ENCODE measurements at regions not wholly inside any gene's neighbourhood (a gene's known extent, or its start where the extent isn't known, plus 50 kb on each side); places are given as distances from the start of the nearest gene placed in this dataset.

GRCh38 chr13:63463782-63464610 is 2048.3 kb upstream of the PCDH20 start:
- Histone ChIP-seq H4K91ac (ENCODE audit: insufficient read depth, low read depth, low read length) (no peak overlapping the region; the same call in 1 of the 2 replicates), H2BK15ac (ENCODE audit: low read depth, low read length) (no peak overlapping the region), H3K23ac (ENCODE audit: low read depth, low read length) (no peak overlapping the region), H3K4me3 (ENCODE audit: insufficient read depth, low read depth, low read length) (no peak overlapping the region), H2AFZ (replicated peaks; ENCODE audit: low read length, poor library complexity) (peak overlapping the region; percentile 14), H2BK120ac (ENCODE audit: low read depth, low read length) (no peak overlapping the region), H4K20me1 (ENCODE audit: insufficient read depth, low read length) (no peaks in the 10 kb centered on the region), H3K9me3 (ENCODE audit: control insufficient read depth, insufficient read depth, low read length) (no peaks in the 10 kb centered on the region), H2BK20ac (ENCODE audit: low read depth, low read length) (no peak overlapping the region), H3K36me3 (ENCODE audit: control insufficient read depth, insufficient read depth, low read length) (no peaks in the 10 kb centered on the region), H3K79me1 (ENCODE audit: low read depth in 1 of 2, low read length in 2 of 2) (no peaks in the 10 kb centered on the region), H2BK5ac (ENCODE audit: low read depth, low read length, poor library complexity, severe bottlenecking) (no peak overlapping the region), H3K18ac (ENCODE audit: low read depth, low read length) (peak overlapping the region; percentile 74; the same call in 1 of the 2 replicates), H3K9me1 (ENCODE audit: insufficient read depth, low read length) (no peaks in the 10 kb centered on the region), H3K27ac (ENCODE audit: insufficient read depth, low read length) (no peak overlapping the region), H2AK9ac (replicated peaks; ENCODE audit: low read depth, low read length, poor library complexity) (no peak overlapping the region), H4K8ac (ENCODE audit: low read depth in 2 of 2, low read length in 2 of 2) (no peak overlapping the region), H3K27me3 (ENCODE audit: control insufficient read depth, insufficient read depth, low read length) (no peaks in the 10 kb centered on the region), H3K9ac (ENCODE audit: low read depth, low read length) (no peak overlapping the region), H3K4ac (ENCODE audit: low read depth, low read length) (no peak overlapping the region), H3K4me1 (ENCODE audit: control insufficient read depth, insufficient read depth, low read length) (0 out of 2 replicates have a peak, but pooled peaks cover 3% of the 10 kb centered on the region), H4K5ac (ENCODE audit: low read depth, low read length) (peak overlapping the region; percentile 81; the same call in 1 of the 2 replicates), H3K56ac (ENCODE audit: extremely low read depth, insufficient read depth, low read length) (no peak overlapping the region), H3K14ac (replicated peaks; ENCODE audit: low read depth, low read length) (no peak overlapping the region), H3K4me2 (ENCODE audit: low read depth, low read length) (no peak overlapping the region), H2AK5ac (ENCODE audit: low read depth, low read length) (peak overlapping the region; percentile 18; the same call in 1 of the 2 replicates)
- ChIA-PET CTCF (no interaction called here), POLR2A (ENCODE audit: unreplicated experiment) (no interaction called here)
- DNase-seq (no peak), ATAC-seq (ENCODE audit: low read depth) (no peak)
- no TSS peak for BruUV-seq (replicated peaks)
- intact Hi-C loops (cut with micrococcal nuclease) = no loop called here
- in situ Hi-C loops (cut with MboI; ENCODE audit: low sequenced_read_pairs) = no loop called here
- dilution Hi-C loops (cut with HindIII; ENCODE audit: low sequenced_read_pairs, unreplicated experiment) = no loop called here
- WGBS, 2 experiments (ENCODE audit: extremely low coverage in 2 of 2, insufficient read length in 1 of 2) = no CpG with 5 or more reads among the region's 1 CpG
- TF ChIP-seq MAFK (IDR thresholded peaks at IDR 0.05; ENCODE audit: low read depth, low read length) (no peak), CEBPB (IDR thresholded peaks at IDR 0.05; ENCODE audit: low read depth, low read length) (no peak), CHD1 (IDR thresholded peaks at IDR 0.05; ENCODE audit: low read depth, low read length) (no peak), SMC3 (IDR thresholded peaks at IDR 0.05; ENCODE audit: low read depth, low read length) (no peak), RCOR1 (IDR thresholded peaks at IDR 0.05; ENCODE audit: insufficient replicate concordance, low read length) (no peak), MAZ (IDR thresholded peaks at IDR 0.05; ENCODE audit: borderline replicate concordance, low read depth, low read length) (no peak), MXI1 (IDR thresholded peaks at IDR 0.05; ENCODE audit: borderline replicate concordance, low read depth, low read length) (no peak), BHLHE40 (IDR thresholded peaks at IDR 0.05; ENCODE audit: low read depth, low read length) (no peak), POLR2A (IDR thresholded peaks at IDR 0.05; ENCODE audit: low read depth, low read length) (no peak), NFE2L2 (IDR thresholded peaks at IDR 0.05; ENCODE audit: low read depth, low read length) (no peak), RFX5 (IDR thresholded peaks at IDR 0.05; ENCODE audit: low read depth, low read length) (no peak), RAD21 (IDR thresholded peaks at IDR 0.05; ENCODE audit: low read length) (no peak), FOS (IDR thresholded peaks at IDR 0.05; ENCODE audit: low read depth, low read length) (no peak)
- TF ChIP-seq, protein P1, sequence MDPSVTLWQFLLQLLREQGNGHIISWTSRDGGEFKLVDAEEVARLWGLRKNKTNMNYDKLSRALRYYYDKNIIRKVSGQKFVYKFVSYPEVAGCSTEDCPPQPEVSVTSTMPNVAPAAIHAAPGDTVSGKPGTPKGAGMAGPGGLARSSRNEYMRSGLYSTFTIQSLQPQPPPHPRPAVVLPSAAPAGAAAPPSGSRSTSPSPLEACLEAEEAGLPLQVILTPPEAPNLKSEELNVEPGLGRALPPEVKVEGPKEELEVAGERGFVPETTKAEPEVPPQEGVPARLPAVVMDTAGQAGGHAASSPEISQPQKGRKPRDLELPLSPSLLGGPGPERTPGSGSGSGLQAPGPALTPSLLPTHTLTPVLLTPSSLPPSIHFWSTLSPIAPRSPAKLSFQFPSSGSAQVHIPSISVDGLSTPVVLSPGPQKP (IDR thresholded peaks at IDR 0.05; ENCODE audit: borderline replicate concordance, low read depth, low read length) = no peak
- TF ChIP-seq, protein P2, sequence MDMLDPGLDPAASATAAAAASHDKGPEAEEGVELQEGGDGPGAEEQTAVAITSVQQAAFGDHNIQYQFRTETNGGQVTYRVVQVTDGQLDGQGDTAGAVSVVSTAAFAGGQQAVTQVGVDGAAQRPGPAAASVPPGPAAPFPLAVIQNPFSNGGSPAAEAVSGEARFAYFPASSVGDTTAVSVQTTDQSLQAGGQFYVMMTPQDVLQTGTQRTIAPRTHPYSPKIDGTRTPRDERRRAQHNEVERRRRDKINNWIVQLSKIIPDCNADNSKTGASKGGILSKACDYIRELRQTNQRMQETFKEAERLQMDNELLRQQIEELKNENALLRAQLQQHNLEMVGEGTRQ (IDR thresholded peaks at IDR 0.05; ENCODE audit: low read depth, low read length) = no peak
